HG03460 (cell line): ENCODE measurements at regions not wholly inside any gene's neighbourhood (a gene's known extent, or its start where the extent isn't known, plus 50 kb on each side); places are given as distances from the start of the nearest gene placed in this dataset.

ENCODE experiments used
- ATAC-seq: cut with Tn5 transposase; IDR thresholded peaks from one replicate; pipeline ENCODE4 v1.9.1; 2021; ENCODE audit not compliant: unreplicated experiment

DNA sequence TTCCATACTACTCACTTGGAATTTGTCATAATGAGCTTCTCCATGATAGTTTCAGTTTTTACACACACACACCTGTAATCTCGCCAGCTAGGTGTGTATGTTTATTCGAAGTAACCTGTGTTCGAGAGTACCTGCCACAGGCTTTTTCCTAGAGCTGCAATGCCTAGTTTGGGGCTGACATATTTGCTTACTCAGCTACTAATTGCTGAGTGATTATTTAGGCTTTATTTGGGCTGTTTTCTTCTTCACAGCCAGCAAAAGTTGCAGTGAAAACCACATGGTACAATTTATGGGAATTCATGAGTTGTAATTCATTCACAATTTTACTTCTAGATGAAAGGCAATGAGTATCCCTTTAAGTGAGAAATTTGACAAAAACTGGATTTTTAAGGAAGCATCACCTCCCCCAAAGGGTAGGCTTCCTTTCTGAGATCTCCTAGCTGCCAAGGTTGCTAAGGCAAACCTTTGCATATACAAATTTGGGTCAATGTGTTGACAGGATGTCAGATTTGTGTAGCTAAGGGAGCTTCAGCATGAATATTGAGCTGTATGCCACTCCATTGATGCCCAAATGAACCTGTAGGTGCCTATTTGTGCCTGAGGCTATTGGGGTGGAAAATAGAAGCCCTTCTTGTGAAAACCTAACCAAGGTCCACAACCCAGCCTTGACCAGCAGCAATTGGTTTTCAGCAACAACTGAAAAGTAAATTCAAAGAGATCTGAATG is 108.7 kb upstream of the OTX2 start:
- no peak for ATAC-seq

DNA sequence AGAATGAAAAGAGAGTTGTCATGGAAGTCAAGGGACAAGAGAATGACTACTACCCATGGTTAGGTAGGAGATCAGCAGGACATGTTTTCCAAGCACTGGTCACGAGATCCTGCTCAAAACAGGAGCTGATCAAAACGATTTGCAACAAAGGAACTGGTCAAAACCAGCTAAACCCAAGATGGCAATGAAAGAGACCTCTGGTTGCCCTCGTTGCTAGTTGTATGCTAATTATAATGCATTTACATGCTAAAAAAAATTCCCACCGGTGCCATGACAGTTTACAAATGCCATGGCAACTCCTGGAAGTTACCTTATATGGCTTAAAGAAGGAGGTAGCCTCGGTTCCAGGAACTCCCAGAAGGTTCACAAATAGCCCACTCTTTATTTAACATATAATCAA is 95.0 kb upstream of the OTX2 start:
- ATAC-seq: no peak

DNA sequence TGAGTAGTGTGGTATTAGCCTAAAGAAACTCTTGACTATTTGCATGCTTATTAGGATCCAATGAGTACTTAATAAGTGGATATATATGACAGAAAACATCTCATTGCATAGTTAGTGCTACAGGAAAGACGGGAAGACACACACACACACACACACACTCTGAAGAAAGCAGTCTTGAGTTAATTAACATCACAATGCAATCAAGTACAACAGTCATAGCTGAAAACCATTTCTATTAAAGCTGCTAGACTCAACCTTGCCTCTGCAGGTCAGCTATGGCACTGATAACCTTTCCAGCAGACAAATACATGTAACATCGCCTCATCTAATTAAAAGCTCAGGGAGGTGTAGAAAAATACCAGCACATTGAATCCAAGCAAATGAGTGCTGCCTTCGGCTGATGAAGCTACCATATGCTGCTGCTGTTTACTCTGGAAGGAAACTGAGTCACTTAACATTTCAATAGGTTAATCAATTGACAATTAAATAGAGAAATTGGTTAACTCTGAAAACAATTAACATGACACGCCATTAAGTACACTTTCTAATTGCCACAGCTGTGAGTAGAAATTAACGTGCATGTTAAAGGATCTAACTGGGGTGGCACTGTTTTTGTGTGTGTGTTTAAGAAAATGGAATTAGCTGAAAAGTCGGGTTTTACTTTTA is 93.2 kb upstream of the OTX2 start:
- no peak for ATAC-seq

DNA sequence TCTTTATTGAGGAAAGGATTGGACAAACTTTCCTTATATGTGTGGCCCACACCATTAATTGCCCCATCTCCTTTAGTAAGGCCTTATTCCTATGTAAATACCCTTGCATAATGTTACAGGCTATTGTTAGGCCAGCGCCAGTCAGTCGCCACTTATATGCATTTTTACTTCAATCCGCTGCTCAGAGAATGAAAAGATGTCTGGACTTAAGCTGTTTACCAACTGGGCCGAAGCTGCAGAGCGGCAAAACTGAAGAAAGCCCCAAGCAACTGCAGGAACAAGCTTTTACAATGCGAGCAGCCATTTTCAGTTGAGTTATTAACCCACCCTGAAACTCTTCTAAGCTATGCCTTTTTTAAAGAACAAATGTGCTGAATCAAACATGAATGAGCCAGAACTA is 92.1 kb upstream of the OTX2 start:
- ATAC-seq: no peak

DNA sequence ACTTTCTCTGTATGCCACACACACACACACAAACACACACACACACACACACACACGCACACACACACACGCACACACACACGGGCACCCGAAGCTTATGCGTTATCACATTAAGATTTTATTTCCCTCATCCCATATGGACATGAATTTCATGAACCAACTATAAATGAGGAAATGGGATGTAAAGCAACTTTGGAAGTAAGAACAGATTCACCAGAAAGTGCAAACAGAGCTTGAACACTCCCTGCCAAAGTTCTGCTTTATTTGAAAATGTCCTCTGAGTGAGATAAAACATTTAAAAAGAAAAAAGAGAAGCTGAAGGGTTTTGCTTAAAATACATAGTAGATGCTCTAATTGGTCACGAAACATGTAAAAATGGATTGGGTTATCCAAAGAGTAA is 90.4 kb upstream of the OTX2 start:
- ATAC-seq: no peak

DNA sequence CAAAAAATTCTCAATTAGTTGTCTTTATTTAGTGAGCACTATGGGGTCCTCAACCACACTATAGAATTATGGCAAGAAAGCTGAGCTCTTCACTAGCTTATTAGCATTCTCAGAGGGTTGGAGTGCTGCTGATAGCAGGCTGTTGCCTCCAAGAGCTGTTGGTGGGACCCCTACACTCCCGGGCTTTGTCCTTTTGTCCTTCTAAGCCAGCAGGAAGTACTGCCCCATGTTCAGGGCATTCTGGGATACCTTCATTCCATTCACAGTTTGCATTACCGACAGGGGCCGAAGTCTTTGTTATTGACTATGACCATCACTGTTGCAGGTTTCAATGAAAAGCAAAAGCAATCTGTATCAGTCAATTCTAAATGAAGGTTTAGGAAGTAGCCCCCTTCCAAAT is 89.5 kb upstream of the OTX2 start:
- ATAC-seq: no peak

DNA sequence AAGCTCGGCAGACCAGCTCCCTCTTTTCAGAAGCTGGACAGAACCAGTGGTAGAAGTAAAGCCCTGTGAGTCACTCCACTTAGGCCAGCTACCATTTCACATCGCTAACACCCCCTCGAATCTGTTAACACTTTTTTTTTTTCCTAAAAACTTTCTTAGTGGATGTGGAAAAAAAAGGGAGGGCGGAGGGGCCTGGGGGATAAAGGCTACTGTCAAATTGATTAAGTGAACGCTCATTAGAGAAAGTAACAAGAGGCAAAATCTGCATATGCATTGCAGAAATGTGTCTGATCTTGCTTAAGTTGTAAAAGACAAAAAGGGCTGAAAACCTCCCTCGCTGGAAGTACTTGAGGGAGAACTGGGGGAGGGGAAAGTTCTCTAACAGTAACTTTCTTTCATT is 86.6 kb upstream of the OTX2 start:
- ATAC-seq: no peak

DNA sequence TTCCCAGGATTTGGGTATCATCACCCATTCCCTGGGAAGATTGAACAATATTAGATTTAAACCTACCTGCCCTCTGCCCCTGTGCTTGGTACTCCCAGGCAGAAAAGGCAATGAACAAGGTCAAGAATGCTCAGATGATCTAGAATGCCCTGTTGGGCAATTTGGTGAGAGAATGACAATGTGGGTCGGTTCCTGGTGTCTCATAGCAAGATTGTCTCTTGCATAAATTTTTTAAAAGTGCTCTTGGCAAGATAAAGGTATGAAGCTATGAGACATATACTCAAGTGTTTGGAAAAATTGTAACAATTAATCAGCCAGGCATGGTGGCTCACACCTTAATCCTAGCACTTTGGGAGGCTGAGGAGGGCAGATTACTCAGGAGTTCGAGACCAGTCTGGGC is 86.0 kb upstream of the OTX2 start:
- ATAC-seq: no peak

DNA sequence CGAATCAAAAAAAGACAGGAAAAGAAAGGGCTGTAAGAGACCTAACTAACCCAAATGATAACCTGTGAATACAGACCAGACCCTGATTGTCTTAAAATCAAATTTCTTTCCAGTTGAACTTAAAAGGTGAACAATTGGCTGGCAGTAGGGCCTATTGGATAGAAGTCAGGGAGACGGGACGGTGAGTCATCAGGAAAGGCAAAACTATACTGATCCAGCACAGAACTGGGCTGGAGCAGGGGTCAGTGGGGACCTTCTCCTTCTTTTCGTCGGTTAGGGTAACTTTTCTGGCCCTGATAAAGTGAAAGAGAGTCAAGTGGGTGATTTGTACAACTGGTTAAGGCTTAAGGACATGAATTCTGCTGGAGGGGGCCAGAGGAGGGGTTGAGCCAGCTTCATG is 84.9 kb upstream of the OTX2 start:
- no peak for ATAC-seq

DNA sequence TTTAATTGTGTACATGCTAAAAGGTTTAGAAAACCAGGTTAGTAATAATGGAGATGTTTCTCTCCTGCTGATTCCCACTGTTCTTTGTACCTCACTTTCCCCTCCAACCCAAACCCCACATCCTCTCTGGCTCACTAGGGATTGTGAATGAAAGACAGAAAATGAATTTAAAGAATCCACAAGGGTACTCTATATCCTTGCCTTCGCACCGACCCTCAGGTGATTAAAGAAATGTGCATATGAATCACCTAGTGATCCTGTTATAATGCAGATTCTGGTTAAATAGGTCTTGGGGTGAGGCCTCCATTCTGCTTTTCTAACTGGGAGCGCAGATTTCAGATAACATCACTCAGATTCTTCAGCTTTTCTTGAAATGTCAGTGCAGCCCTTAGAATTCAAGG is 84.3 kb upstream of the OTX2 start:
- ATAC-seq: no peak

DNA sequence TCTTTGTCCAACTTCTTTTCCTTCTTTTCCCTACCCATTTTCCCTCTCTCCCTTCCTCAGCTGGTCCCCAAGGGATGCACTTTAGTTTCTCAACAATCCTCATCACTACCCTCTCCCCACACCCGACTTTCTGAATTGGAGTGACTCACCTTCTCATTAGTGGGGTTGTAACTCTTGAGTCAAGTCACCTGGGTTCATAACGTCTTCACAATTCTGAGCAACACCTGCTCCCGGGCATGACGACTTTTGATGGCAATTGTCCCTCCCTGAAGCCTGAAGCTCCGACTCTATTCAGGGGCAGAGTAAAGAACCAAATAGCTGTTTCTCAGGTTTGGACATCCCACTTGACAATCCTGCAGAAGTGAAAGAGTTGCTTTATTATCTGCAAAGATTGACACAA is 82.7 kb upstream of the OTX2 start:
- no peak for ATAC-seq

DNA sequence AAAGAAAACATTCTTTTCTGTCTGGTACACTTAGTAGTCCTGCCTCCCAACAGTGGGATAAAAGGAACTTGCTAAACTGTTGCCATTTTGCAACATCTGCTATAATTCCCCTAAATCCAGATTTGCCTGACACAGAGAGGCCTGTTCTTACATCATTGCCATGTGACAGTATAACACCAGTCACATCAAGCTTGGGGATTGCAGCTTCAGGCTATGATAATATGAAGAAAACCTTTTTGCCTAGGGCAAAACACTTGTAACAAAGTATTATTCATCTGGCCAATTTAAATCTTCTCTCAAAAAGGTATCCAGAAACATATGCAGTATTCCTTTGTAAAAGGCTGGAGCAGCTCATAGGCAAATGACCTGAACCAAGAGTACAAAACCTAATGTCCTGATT is 80.9 kb upstream of the OTX2 start:
- ATAC-seq: no peak

DNA sequence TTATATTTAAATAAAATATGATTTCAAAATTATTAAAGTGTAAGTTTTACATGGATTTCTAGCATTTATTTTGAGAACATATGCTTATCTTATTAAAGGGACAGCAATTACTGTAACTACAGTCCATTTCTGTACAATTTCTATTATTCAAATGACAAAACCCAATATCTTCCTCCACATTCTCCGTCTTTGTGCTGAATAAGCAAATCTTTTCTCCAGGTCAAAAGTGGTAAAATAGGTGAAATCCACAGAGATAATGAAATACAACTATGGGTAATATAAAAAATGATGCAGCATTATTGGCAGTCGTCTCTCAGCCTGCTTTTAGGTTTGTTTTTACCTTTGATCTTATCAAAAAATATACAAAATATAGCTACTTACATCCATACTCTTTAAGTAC is 79.4 kb upstream of the OTX2 start:
- no peak for ATAC-seq

DNA sequence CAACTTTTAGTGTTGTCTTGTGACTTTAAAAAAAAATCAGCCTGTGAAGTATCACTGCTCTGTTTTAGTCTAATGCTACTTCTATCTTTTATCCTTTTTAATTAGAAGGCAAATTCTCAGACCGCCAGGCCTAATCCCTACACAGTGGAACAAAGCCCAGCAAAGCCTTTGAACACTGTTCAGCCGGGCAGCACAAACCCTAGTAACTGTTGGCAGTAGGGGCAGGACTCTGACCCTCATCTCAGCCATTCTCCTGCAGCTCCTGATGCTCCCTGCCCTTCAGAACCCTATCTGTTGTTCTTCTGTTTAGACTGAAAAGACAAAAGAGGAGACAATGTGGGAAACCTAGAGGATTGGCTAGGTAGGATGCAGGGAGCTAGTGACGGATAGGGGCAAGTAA is 78.0 kb upstream of the OTX2 start:
- ATAC-seq: no peak

DNA sequence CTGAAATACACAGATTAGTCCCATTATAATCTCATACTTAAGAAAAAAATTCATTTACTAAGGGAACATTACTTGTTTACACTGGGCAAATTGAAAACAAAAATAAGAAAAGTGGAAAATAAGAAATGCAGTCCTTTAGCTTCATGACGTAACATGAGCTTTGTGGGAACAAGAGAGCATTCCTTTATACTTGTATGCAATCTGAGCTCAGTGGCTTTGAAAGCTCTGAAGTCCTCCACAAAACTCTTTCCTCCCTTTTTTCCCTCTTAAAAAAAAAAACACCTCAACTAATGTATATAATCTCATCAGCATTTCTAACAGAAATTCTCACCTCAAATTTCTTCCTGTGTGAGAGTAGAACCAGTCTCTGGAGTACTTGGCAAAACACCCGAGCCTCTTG is 76.9 kb upstream of the OTX2 start:
- no peak for ATAC-seq

DNA sequence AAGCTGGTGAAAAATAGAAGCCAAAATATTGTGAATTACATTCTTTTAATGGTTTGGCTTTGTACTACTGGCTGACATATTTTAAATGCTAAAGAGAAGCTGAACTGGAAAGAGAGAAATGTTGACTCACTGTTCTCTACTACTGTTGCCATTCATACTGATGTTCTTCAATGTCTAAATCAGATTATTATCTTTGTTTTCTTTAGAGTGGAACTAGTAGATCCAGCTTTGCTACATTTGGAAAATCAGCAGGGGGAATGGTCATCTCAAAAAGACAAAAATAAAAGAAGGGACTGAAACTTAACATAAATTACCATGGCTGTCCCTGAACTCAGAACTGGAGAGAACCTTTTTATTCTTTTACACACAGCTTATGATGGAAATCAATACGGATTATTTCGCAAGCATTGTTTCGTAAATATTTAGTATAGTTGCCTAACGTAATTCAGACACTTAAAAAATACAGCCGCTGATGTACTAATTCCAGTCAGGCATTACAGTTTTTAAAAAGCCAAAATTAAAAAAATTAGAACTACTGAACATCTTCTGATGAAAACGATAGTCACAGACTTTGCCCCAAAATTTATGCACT is 76.3 kb upstream of the OTX2 start:
- no peak for ATAC-seq

DNA sequence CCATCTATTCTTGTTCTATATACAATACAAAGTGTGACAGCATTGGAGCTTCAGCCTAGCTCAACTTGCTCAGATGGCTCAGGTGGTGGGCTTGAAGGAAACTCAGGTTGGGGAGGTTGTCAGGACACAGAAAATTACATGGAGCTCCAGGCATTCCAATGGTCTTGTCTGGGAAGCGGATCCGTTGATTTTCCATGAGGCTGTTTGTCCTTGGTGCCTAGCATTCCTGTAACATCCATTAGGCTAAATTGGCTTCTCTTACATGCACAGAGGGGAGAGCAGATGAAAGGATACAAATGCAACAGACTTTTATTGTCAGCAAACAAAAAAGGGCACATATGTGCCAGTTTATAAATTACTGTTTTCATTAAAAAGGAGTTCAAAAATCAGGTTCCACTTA is 75.5 kb upstream of the OTX2 start:
- ATAC-seq: no peak

DNA sequence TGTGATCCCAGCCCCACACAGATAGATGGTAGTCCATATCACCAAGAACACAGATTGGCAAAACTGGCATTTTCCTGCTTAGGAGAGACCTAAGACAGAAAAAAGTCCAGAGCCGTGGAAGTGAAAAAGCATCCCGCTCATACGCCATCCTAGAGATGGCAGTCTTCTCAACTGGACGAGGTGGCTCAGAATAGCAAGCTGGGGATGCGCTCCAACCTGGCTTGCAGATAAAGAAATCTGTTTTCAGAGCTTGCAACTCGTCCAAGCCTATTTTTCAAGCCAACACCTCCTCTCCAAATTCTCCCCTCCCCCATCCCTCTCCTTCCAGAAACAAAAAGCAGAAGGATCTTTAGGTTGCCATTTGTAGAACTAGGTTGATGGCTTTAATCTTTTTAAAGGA is 74.3 kb upstream of the OTX2 start:
- no peak for ATAC-seq

DNA sequence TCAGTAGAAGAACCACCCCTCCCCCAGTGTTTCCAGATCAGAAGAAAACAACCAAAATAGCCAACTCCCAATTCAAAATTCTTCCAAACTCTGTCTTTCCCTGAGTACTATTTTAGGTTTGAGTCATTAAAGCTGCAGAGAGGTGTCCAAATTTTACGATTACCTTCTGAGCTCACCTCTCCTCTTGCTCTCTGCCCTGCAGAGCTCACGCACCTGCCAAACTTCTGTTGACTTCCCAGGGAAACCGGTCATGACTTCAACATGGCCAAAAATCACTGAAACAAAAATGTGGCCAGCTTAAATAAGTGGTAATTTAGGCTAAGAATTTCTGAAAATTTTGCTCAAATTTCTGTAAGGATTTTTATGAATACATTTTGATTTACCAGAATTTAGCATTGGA is 70.9 kb upstream of the OTX2 start:
- no peak for ATAC-seq

DNA sequence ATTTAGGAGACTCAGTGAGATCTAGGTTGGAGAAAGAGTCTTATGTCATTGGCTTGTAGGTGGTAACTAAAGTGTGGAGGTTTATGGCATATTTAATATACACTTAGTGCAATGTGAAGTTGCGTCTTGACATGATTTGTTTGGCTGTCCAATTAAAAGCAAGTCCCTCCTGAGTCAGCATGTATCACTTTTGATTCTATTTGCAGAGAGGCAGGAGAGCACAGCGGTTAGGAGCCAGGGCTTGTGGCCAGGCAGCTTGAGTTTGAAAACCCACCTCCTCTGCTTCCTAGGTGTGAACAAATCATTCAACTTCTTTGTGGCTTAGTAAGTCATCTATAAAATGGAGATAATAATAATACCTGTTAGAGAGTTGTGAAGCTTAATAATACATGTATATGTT is 68.5 kb upstream of the OTX2 start:
- no peak for ATAC-seq

DNA sequence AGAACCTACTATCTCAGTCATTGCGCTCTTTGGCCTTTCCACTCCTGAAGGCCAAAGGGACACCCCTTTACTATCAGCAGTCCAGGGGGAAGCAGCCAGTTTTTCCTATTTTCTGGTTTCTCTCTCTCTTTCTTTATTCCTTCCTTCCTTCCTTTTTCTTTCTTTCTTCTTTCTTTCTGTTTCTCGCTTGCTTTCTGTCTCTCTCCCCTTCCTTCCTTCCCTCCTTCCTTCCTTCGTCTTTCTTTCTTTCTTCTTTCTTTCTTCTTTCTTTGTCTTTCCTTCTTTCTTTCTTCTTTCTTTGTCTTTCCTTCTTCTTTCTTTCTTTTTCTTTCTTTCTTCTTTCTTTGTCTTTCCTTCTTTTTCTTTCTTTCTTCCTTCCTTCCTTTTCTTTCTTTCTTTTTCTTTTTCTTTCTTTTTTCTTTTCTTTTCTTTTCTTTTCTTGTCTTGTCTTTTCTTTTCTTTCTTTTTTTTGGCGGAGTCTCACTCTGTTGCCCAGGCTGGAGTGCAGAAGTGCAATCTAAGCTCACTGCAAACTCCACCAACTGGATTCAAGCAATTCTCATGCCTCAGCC is 64.9 kb upstream of the OTX2 start:
- ATAC-seq: no peak

DNA sequence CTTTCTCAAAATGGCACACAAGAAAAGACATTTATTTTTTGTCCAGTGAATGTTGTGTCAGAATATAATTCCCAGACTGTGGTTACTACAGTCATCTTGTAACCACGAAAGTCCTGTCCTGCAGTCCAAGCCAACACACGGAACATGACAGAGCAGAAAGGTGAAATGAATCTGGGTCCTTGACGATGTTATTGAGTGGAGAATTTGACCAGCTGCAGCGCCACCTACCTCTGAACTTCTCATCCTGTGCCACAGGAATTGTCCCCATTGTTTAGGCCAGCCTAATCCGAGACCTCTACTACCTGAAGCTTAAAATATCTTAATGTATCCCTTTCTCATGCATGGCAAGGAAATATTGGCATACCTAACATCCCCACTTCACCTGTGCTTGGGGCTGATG is 64.1 kb upstream of the OTX2 start:
- ATAC-seq: no peak
